GM03348 (cell line): ENCODE measurements at regions not wholly inside any gene's neighbourhood (a gene's known extent, or its start where the extent isn't known, plus 50 kb on each side); places are given as distances from the start of the nearest gene placed in this dataset.

Source experiments
- DNase-seq: peaks from one replicate; pipeline ENCODE4 v3.0.0; 2012; ENCODE audit warnings: low spot score

GRCh38 chr11:109350091-109350490, 71.9 kb upstream of the C11orf87 start:
- no peak for DNase-seq

GRCh38 chr11:109362059-109362458, 59.9 kb upstream of the C11orf87 start:
- peak; percentile 15 for DNase-seq

GRCh38 chr11:109363682-109364081, 58.3 kb upstream of the C11orf87 start:
- no peak for DNase-seq

- no peak for DNase-seq
Measured at GRCh38 chr11:109364851-109365250, 57.1 kb upstream of the C11orf87 start.

- DNase-seq = no peak
Measured at GRCh38 chr11:109371444-109372176, 50.4 kb upstream of the C11orf87 start.
